GM18873 (cell line): ENCODE measurements at regions not wholly inside any gene's neighbourhood (a gene's known extent, or its start where the extent isn't known, plus 50 kb on each side); places are given as distances from the start of the nearest gene placed in this dataset.
"Not testable (repeated sequence)": the region's sequence is repeated elsewhere in the genome, so short reads cannot be mapped to it uniquely, and the experiment has no call there.

Experiments used
- ATAC-seq: cut with Tn5 transposase; IDR thresholded peaks from one replicate; pipeline ENCODE4 v1.9.1; 2021; ENCODE audit warnings: mild to moderate bottlenecking, moderate library complexity, moderate number of reproducible peaks; ENCODE audit not compliant: unreplicated experiment, low FRiP score

GRCh38 chr7:46107610-46108217 lies 186.6 kb upstream of the IGFBP3 start:
- no peak for ATAC-seq

- ATAC-seq: no peak
Observed at GRCh38 chr7:46100521-46100920, 179.4 kb upstream of the IGFBP3 start.

- no peak for ATAC-seq
Observed at GRCh38 chr7:46099076-46099475, 178.0 kb upstream of the IGFBP3 start.

GRCh38 chr7:46091071-46091470 lies 170.0 kb upstream of the IGFBP3 start:
- no peak for ATAC-seq

GRCh38 chr7:46089281-46089680 lies 168.2 kb upstream of the IGFBP3 start:
- no peak for ATAC-seq

GRCh38 chr7:46088486-46088885 lies 167.4 kb upstream of the IGFBP3 start:
- not testable (repeated sequence) for ATAC-seq

- no peak for ATAC-seq
Observed at GRCh38 chr7:46080595-46081159, 159.6 kb upstream of the IGFBP3 start.

GRCh38 chr7:46079421-46079820 lies 158.3 kb upstream of the IGFBP3 start:
- no peak for ATAC-seq

- ATAC-seq: no peak
Observed at GRCh38 chr7:46076527-46076926, 155.5 kb upstream of the IGFBP3 start.

- ATAC-seq: no peak
Observed at GRCh38 chr7:46072722-46073121, 151.7 kb upstream of the IGFBP3 start.

GRCh38 chr7:46071601-46072000 lies 150.5 kb upstream of the IGFBP3 start:
- ATAC-seq: no peak

GRCh38 chr7:46071076-46071475 lies 150.0 kb upstream of the IGFBP3 start:
- no peak for ATAC-seq

- no peak for ATAC-seq
Observed at GRCh38 chr7:46068159-46068558, 147.1 kb upstream of the IGFBP3 start.

GRCh38 chr7:46059308-46060020 lies 138.4 kb upstream of the IGFBP3 start:
- no peak for ATAC-seq

- ATAC-seq: no peak
Observed at GRCh38 chr7:46058086-46058823, 137.2 kb upstream of the IGFBP3 start.

GRCh38 chr7:46054915-46055314 lies 133.8 kb upstream of the IGFBP3 start:
- no peak for ATAC-seq

- ATAC-seq: no peak
Observed at GRCh38 chr7:46054272-46054671, 133.2 kb upstream of the IGFBP3 start.

- ATAC-seq: no peak
Observed at GRCh38 chr7:46047581-46047980, 126.5 kb upstream of the IGFBP3 start.

- not testable (repeated sequence) for ATAC-seq
Observed at GRCh38 chr7:46043338-46043737, 122.3 kb upstream of the IGFBP3 start.

- ATAC-seq: not testable (repeated sequence)
Observed at GRCh38 chr7:46039813-46040212, 118.7 kb upstream of the IGFBP3 start.

- ATAC-seq: no peak
Observed at GRCh38 chr7:46035166-46035565, 114.1 kb upstream of the IGFBP3 start.
